GM21723 (cell line): ENCODE measurements at regions not wholly inside any gene's neighbourhood (a gene's known extent, or its start where the extent isn't known, plus 50 kb on each side); places are given as distances from the start of the nearest gene placed in this dataset.

Source experiments
- ATAC-seq: cut with Tn5 transposase; IDR thresholded peaks from one replicate; pipeline ENCODE4 v1.9.1; 2021; ENCODE audit warnings: mild to moderate bottlenecking, moderate library complexity; ENCODE audit not compliant: unreplicated experiment

- ATAC-seq, result no peak
Observed at GRCh38 chr10:90975096-90975495, 54.2 kb upstream of the ANKRD1 start.

DNA sequence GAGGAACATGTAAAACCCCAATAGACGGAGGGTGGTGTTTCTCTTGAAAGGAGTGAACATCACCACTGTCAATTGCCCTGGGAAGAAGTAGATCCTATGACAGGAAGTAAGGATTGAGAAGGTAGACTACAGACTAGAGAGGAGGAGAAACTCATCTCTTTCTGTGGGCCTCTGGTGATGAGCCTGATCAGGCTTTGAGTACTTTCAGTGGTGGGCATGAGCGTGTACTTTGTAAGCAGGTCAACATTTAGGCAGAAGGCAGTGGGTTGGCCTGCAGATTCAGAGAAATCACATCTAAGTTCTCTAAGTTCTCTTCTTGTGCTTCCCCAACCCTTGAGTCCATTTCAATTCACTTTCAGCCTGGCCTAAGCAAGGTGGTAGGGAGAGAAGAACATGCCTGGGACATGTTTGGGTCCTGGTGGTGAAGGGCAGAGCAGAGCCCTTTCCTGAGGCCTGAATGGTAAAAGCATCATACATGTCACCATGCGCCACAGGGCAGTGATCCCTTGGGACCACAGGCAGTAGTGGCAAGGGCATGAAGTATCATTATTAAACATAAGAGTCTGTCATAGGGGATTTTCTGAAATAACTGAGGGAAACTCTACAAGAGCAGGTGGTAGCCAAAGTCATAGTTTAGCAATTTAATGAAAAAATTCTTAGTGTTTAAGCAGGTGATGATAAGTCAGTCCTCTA, 56.4 kb upstream of the ANKRD1 start:
- peak; percentile 57 for ATAC-seq

GRCh38 chr10:90977855-90978486, 57.1 kb upstream of the ANKRD1 start:
- ATAC-seq, result peak; percentile 36

DNA sequence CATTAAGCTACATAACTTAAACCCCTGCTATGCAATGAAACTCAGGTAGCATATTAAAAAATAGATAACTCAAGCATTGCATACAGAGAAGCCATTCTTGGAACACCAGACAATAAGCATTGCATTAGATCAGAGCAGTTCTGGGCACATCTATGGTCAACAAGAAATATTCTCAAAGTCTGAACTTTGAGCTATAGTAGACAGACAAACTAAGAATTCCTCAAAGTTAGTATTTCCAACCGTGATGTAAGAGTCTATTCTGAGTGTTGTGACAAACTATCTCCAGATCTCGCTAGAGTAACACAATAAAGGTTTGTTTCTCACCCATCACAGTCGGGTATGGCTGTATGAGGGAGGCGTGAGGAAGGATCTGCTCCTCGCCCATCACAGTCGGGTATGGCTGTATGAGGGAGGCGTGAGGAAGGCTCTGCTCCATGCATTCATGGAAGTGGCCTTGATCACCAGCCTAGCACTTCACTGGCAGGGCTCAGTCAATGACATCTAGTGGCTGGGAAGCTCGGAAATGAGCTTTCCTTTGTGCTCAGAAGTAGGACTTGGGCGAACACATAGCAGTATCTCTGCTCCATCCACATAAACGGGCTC, 61.6 kb upstream of the ANKRD1 start:
- no peak for ATAC-seq

- no peak for ATAC-seq
Observed at GRCh38 chr10:90983914-90984549, 63.1 kb upstream of the ANKRD1 start.

DNA sequence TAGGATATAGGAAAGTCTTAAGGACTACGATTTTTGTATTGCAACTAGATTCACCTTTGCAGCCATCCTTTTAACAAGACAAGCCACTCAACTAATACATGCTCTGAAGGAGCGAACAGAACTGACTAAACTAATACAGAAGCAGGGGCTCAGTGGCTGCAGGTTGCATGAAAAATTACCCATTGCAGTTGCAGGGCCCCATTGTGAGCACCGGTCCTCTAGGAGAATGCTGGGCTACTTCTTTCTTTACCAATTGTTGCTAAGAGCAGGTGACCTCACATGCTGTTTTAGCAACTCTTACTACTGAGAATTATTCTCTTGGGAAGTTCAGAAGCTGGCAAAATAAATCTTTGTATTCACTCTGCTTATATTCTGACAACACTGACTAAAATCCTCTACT, 64.0 kb upstream of the ANKRD1 start:
- ATAC-seq, result no peak

- ATAC-seq, result no peak
Observed at GRCh38 chr10:90985321-90985933, 64.5 kb upstream of the ANKRD1 start.

GRCh38 chr10:90986136-90986760, 65.4 kb upstream of the ANKRD1 start:
- no peak for ATAC-seq

- ATAC-seq, result no peak
Observed at GRCh38 chr10:90986870-90987269, 66.0 kb upstream of the ANKRD1 start.

GRCh38 chr10:90987383-90987782, 66.5 kb upstream of the ANKRD1 start:
- no peak for ATAC-seq

DNA sequence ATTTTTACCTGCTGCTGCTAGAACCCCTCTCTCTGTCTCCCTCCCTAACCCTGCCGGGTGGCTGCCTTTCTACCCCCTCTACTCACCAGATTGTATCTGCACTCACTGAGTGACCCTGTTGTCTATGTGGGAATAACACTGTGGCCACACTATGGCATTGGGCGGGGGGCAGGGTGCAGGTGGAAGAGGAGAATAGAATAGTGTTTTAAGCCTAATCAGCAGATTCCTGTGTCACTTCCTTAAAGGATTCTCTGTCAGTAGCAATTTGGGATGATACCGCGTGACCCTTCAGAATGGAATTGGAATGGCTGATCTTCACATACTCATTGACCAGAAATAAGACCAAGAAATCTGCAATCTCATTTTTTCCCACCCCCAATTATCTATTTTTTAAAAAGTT, 67.1 kb upstream of the ANKRD1 start:
- ATAC-seq, result no peak

GRCh38 chr10:90988802-90989201, 67.9 kb upstream of the ANKRD1 start:
- ATAC-seq, result no peak

DNA sequence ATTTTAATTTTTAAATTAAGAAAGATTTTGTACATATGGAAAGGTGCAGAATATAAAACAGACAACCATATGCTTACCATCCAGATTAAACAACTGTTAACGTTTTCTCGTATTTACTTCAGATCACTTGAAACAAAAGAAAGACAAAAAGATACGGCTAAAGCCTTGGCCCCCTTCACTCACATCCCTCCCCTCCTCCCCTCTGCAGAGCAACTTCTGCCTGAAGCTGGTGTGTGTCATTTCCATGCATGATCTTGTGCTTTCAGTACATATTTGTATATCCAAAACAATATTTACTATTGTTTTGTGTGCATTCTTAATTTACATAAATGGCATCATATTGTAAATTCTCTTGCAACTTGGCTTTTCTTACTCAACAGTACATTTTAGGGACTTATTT, 68.5 kb upstream of the ANKRD1 start:
- no peak for ATAC-seq

DNA sequence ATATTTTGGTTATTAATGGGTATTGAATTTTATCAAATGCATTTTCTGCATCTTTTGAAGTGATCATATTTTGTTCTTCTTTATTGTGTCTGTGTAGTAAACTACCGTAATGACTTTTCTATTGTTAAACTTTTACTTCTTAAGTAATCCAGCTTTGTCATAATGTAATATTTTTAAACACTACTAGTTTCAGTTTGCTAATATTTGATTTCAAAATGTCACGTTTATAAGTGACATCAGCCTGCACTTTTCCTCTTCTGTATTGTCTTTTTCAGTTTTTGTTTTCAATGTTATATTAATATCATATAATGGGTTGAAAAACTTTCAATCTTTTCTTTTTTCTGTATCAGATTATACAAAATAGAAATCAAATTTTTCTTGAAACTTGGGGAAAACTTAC, 71.6 kb upstream of the ANKRD1 start:
- ATAC-seq, result peak; percentile 29

- peak; percentile 38 for ATAC-seq
Observed at GRCh38 chr10:90993340-90993739, 72.5 kb upstream of the ANKRD1 start.

DNA sequence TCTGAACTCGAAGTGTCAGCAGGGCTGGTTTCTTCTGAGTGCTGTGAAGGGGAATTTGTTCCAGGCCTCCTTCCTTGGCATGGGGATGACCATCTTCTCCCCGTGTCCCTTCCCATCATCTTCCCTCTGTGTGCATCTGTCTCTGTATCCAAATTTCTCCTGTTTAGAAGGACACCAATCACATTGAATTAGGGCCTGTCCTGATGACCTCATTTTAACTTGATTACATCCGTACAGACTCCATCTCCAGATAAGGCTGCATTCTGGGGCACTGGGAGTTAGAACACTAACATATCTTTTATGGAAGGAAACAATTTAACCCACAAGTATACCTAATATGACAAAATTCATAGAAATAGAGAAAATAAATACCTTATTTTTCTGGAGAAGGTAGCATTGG, 76.8 kb upstream of the ANKRD1 start:
- ATAC-seq, result no peak

DNA sequence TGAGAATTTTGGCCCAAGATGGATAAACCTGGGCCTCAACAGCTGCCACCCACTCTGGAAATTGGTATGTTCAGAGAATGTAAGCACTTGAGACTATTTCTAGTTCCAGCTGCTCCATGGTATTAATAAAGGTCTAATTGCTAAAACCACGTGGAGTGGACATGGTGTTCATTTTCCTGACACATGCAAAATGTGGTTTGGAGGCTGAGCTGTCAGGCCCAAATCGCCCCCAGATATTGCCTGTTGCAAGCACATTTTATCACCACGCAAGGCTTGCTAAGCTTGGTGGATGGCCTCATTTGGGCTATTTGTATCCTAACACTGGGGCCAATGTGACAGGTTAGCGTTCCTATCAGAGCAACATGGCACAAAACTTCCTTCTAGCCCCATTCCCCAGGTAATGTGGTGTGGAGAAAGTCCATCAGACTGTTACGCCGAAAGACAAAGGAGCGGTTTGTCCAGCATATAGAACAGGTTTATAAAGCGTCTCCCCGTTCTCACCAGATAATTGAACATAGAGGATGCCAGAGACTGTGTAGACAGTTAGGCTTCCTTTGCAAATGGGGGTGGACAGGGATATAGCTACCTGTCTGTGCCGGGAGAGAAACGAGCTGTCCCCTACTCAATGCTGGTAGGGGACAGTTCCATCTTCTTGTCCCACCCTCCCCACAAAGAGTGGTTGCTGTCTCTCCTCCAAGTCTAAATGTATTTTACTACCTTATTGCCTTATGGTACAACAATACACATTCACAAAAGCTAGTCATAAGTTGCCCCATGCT, 78.0 kb upstream of the ANKRD1 start:
- ATAC-seq, result peak; percentile 30

DNA sequence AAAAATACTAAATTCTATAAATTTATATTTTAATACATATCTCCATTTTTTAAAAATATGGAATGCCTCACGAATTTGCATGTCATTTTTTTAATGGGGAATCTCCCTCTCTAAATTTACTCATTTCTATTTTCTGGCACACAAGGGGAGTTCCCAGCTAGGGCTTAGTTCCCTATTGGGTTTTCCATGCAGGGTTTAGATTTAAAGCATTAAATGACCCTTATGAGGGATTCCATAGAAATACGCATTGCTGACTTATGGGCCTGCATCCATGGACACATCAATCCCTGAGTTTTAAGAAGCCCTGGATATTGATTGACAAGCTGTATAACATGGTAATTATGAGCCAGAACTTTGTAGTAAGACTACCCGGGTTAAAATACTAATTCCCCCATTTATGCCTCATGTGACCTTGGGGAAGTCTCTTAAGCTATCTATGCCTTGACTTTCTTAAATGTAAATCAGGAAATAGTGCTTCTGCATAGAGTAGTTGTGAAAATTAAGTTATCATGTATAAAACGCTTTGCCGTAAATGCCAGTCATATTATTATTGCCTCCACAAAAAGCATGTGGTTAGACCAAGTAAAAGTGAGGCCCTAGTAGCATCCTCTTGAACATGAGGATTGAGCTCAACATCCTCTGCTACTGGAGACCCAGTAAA, 78.8 kb upstream of the ANKRD1 start:
- ATAC-seq, result peak; percentile 66

GRCh38 chr10:91000470-91000869, 79.6 kb upstream of the ANKRD1 start:
- no peak for ATAC-seq

- ATAC-seq, result no peak
Observed at GRCh38 chr10:91000985-91001384, 80.1 kb upstream of the ANKRD1 start.
